Epidermal melanocyte (primary cell): ENCODE measurements at regions not wholly inside any gene's neighbourhood (a gene's known extent, or its start where the extent isn't known, plus 50 kb on each side); places are given as distances from the start of the nearest gene placed in this dataset.

ENCODE experiments used
- DNase-seq: peaks from one replicate; pipeline ENCODE4 v3.0.0; 2011; ENCODE audit warnings: low spot score; ENCODE audit not compliant: insufficient read length

DNA sequence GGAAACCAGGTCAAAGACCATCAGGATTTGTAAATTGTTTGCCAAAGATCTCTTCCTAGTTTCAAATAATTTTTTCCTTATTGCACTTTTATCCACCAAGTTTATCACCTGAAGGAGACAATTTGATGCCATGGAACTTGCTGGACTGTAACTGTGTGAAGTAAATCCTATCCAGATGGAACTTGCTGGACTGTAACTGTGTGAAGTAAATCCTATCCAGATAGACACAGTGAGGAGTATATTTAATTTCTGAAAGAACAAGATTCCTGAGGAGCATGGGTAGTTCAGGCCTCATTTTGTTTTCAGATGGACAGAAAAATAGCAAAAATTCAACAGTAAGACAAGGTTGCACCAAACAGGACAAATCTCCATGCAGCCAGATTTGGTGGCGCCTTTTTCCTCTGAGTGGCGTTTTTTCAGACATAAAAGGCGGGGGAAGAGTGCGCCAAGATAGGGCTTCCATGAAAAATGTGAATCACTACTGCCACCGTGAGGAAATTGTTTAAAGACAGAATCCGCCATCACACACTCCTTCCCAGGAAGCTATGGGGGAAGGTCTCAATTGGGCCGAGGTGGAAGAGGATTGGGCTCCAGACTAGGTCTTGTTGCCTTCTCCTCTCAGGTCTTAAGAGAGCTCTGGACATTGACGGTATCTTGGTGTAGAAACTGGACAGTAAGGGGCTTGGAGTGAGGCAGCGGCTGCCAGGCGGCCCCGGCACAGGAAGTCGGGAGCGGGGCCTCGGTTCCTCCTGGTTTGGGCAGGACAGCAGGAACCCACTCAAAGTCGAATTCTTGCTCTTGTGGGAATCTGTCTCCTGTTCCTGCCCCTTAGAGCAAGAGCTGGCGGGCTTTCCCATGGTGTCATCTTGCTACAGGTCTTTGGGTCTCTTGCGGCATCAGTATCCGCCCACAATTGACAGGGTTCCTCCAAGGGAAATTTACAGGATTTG, 234.7 kb downstream of the OR13H1 start:
- no peak for DNase-seq

DNA sequence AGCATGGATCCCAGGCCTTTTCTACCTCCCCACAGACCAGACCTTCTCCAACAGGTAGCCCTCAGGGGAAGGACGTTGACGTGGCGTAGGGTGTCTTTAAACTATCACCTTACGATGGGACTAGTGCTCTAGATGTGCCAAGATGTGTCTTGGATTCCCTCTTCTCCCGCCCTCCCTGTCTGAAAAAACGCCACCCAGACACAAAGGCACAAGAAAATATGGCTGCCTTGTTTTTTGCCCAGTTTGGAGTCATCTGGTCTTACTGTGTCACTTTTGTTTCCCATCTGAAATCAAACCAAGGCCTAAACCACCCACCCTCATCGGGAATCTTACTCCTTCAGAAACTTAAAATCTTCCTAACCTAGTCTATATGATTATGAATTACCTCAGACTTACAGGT, 235.4 kb downstream of the OR13H1 start:
- DNase-seq: no peak

DNA sequence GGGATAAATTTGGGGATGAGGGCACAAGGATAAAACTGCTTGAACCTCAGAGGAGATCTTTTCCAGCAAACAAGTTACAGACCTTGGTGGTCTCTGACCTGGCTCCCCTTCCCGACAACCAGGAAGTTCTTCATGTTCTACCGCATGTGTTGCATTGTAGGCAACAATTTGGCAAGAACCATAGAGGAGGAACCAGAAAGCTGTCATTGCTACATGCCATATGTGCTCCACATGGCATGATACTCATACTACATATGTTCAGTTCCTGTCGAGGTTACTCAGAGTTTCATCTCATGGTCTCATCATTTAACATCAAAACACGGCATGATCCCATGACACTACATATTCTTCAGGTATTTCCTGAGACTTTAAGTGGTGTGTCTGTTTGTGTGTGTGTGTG, 235.9 kb downstream of the OR13H1 start:
- no peak for DNase-seq

DNA sequence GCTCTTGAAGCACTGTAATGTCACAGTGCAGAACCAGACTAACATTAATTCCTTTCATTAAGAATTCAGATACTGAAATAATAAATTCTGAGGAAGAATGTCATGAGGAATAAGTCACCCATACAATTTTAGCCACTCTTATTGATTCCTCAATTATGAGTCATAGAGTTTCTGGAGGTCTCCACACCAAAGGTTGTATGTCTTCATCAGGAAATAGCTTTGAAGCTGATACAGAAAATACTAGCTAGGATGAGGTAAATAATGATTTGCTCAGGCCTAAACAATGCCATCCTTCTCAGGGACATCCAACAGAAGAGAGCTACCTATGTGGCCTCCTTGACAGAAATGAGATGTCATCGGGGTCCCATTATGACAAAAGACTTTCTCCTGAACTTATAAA, 238.8 kb downstream of the OR13H1 start:
- DNase-seq: no peak

DNA sequence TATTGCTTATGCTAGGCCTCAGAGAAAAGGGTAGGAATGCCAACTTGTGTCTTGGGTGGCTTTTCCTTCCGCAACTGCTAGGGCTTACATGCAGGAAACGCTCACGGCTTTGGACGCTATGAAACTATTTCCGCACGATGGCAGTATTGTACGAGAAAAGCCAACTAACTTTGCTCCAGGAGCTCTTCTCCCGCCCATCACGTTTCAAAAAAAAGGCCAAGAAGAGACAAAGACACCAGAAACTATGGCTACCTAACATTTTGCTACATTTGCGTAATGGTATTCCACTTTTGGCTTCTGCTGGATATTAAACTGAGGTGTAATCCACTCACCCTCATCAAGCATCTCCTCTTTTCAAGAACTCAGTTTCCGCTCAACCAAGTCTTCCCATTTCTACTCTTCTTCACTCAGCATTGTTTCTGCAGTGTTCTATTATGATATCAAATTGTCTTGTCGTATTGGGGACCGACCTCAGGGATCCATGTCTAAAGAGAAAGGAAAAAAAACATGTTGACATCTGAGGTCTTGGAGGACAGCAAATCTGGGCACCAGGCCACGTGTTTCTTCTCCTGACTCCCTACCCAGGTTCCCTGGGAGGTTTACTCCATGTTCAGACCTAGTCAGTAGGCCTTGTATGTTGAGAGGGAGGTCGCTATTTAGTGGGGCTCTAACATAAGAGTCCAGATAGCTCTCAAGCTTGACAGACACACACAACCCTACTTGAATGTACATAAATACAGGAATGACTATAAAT, 239.4 kb upstream of the STK26 start:
- DNase-seq: no peak

DNA sequence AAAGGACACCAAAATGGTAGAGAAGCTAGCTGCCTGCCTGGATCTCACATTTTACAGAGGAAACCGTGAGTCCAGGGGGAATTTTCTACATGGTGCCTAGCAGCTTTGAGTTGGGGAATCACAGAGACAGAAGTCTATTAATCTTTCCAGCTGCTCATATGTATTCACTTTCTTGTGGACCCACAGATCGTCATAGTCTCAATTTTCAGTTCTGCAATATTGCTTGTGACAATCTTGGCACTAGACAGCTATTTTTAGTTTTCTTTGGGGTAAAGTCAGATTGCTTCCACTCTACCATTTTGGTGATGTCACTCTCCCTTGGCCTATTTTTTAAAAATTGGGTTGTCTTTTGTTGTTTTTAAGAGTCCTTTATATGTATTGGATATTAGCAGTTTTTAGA, 233.4 kb upstream of the STK26 start:
- DNase-seq: no peak

DNA sequence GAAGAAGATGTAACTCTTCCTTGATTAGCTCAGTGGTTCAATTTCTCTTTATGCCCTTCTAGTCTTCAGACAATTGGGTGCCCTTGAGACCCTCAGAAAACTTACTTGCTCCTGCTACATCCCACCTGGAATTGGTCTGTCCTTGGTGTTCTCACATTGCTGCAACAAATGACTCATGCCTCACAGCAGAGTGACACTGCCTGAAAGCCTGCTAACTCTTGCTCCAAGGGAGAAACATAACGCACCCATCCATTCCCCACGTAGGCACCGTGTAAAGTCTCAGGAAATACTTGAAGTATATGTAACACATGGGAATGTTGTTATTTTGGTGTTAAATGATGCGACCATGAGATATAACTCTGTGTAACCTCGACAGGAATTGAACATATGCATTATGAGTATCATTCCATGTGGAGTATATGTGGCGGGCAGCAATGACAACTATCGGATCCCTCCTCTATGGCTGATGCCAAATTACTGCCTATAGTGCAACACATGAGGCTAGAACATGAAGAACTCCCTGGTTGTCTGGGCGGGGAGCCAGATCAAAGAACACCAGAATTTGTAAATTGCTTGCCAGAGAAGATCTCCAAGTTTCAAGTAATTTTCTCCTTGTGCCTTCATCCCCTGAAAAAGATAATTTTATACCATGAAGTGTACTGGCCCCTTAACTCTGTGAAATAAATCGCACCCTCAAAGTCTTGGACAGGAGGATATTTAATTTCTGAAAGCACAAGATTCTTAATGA, 231.3 kb upstream of the STK26 start:
- DNase-seq: no peak

DNA sequence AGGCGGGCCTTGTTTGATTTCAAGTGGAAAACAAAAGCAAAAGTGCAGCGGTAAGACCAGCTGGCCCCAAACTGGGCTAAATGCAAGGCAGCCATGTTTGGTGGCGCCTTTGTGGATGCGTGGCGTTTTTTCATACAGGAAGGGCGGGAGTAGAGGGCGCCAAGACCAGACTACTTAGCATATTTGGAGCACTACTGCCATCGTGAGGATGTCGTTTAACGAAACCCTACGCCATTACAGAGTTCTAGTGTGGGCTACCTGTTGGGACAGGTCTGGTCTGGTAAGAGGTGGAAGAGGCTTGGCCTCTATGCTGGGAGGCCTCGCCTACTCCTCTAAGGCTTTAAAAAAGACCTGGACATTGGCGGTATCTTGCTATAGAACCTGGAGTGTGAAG, 230.7 kb upstream of the STK26 start:
- no peak for DNase-seq

DNA sequence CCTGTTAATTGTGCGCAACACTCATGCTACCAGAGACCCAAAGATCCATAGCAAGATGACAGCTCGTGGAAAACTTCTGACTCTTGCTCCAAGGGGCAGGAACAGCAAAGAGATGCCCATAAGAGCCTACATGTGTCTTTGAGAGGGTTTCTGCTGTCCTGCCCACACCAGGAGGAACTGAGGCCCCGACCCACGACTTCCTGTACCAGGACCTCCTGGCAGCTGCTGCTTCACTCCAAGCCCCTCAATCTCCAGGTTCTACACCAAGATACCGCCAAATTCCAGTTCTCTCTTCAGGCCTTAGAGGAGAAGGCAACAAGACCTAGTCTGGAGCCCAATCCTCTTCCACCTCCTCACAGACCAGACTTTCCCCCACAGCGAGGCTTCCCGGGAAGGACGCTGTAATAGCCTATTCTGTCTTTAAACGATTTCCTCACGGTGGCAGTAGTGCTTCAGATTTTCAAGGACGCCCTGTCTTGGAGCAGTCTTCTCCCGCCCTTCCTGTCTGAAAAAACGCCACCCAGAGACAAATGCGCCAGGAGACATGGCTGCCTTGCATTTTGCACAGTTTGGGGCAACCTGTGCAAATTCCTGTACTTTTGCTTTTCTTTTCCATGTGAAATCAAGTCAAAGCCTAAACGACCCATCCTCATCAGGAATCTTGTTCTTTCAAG, 230.2 kb upstream of the STK26 start:
- no peak for DNase-seq

DNA sequence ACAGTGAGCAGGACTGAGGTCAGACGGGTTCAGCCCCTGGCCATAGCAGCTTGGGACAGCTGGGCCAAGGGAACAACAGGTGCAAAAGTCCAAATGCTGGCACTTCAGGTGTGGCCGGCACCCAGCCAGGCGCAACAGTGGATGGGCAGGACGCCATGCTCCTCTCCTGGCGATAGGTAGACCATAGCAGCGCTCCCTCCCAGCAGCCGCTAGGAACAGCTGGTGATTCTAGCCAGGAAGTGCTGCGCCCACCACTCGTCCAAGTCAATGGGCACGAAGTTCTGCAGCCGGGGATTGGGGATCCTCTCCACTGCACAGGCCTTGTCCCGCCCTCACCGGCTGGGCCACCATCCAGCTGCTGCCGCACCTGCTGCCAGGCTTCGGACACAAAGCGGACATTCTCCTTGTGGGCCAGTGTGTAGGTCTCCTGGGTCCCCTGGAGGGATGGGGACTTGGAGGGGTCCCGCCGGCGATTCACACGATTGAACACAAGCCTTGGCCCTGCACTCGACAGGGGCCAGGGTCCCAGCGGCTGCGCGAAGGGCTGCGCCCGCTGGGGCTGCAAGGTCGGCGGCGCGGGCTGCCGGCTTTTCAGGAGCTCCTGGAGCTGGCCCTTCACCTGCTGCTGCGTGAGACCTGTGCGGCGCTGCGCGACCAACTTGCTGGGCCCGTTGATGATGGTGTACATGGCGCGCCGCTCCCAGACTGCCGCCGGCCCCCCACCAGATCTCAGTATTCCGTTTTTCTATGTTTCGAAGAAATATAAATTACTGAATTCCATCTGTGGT, 227.5 kb upstream of the STK26 start:
- DNase-seq: no peak

DNA sequence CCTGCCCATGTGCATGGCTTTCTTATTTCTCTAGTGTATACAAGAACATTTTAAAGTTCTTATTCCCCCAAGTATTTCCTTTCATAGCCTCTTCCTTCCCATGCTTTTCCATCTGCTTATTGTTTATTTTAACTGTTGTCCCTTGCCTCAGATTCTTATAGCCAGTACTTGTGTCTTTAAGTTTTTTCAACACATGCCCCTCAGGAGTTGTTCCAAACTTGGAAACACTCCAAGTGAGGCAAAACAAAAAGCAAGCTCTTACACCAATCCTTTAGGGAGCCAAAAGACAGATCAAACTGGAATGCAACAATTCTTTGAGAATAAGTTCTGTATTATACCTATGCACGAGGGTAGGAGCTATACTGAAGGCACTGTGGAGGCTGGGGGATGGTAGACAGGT, 222.0 kb upstream of the STK26 start:
- no peak for DNase-seq

DNA sequence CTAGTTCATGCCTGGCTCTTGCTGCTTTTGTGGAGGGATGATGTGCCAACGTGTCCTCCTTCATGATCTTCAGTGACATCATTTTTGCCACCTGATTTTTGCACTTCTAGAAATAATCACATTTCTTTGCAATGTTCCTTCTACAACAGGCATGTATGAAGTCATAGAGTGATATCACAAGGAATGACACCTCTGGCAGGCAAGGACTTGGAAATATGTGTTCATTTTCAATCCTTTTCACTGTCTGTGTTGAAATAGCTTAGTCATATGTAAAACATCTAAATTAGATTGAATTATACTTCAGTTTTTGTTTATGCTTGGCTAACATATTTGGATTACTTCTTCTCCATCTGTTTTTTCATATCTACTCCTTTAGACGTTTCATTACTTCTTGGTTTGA, 221.2 kb upstream of the STK26 start:
- DNase-seq: no peak

DNA sequence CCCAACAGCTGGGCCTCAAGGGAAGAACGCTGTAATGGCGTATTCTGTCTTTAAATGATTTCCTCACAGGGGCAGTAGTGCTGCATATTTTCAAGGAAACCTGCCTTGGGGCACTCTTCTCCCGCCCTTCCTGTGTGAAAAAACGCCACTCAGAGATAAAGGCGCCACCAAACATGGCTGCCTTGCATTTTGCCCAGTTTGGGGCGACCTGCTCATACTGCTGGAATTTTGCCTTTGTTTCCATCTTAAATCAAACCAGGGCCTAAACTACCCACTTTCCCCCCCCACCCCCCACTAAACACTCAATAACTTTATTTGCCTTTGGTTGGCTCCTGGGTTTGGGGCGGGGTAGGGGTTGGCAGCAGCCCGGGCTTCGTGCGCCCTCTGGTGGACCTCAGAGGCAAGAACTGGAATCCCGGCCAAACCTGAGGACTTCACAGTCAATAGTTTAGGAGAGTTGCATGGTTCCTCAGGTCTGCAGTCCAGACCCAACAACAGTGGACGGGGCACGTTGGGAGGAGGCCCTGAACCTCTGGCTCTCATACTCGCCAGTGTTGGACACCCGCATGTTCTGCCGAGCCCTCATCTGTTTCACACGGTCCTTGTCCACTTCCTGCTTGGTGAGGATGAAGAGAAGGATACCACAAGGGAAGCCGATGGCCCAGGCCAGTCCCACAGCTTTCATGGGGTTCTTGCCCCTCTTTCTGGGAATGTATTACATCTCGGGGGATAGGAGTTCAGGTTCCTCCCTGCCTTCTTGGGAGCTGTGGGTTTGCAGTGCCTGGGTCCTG, 220.1 kb upstream of the STK26 start:
- DNase-seq: no peak

DNA sequence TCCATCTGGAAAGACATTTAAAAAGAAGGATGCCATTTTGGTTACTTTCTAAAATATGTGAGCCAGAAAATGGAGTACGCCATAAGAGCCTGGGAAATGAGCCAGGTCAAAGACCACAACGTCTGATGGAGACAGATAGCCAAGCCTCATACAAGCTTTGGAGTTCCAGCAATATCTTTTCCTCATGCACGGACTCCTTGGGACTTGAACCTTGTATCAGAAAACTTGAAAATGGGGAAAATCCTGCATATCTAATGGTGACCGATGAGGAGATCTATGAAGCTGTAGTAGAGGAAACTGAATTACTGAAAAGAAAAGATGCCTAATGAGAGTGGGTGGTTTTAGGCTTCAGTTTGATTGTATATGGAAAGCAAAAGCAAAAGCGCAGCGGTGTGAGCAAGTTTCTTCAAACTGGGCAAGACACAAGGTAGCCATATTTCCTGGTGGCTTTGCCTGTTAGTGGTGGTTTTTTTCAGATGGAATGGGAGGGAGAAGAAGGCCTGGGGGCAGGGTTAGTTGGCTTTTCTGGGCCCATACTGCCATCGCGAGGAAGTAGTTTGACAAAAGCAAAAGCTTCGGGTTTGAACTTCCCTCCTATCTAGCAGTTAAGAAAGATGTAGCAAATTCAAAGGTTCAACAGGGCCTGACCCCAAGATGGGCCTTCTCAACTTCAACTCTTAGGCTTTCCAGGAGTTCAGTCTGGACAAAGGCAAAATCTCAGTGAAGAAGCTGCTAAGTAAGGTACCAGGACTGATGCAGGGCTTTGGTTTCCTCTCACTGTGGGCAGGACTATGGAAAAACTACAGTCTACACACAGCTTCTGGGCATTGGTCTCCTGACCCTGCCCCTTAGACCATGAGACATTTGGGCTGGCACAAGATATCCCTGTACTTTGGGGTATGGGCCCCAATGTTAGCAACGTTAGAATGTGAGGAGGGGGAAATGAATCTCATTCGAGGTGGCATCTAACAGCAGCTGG, 210.0 kb upstream of the STK26 start:
- DNase-seq: no peak

DNA sequence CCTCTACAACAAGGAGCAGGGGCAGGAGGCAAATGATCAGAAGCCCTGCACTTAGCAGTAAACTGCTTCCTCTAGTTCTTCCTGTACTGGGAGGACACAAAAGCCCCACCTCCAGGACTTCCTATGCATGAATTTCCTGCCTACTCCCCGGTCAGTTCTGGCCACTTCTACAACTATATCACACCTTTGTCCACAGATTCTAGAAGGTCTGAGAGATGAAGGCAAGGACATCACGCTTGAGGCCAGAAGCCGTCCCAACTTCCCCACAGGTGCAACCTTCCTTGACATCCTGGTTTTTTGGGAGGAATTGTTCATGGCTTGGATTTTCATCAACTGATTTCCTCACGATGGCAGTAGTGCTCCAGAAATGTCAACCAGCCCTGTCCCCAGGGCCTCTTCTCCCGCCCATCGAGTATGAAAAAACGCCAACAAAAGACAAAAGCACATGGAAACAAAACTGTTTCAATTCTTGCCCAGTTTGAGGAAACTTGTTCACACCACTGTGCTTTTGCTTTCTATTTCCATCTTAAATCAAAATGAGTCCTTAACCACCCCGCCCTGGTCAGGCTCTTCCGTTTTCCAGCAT, 206.5 kb upstream of the STK26 start:
- no peak for DNase-seq

DNA sequence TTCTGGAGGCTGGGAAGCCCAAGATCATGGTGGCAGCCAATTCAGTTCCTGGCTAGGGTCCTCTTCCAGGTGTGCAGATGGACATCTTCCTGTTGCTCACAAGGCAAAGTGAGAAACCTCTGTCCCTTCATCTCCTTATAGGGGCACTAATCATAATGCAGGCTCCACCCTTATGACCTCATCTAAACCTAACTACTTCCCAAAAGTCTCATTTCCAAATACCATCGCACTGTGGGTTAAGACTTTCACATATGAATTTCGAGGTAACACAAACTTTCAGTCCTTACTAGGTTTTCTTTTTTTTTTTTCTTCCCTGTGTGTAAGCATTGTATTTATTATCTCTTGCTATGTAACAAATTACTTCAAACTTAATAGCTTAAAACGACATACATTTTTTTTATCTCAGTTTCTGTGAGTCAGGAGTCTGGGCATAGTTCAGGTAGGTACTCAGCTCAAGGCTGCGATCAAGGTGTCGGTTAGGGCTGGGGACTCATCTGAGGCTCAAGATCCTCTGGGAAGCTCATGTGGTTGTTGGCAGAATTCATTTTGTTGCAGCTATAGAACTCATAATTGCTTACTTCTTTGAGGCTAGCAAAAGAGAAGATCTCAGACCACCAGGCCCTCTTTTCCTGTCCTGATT, 204.7 kb upstream of the STK26 start:
- DNase-seq: no peak

DNA sequence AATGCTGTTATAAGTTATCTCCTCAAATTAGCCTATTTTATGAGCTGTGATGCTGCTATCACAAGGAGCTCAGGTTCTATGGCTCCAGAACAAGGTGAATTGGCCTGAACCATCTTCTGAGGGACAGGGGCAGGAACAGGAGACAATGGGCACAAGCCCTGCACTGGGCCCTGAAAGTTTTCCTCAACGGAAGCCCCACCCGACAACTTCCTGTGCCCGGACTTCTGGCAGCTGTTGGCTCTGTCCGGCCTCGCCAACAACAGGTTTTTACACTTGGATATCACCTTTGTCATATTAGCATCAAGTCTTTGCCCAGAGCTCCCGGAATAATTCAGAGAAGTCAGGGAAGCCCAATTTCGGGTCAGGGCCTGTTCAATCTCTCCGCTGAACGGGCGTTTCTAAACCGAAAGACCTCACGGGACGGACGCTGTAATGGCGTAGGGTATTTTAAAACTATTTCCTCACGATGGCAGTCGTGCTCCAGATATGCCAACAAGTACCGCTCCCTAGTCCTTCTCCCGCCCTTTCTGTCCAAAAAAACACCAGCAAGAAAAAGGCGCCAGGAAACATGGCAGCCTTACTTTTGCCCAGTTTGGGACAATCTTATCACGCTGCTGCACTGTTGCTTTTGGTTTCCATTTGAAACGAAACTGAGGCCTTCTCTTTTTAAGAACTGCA, 201.0 kb upstream of the STK26 start:
- DNase-seq: no peak
